ENCODE measurements at regions not wholly inside any gene's neighbourhood (a gene's known extent, or its start where the extent isn't known, plus 50 kb on each side); places are given as distances from the start of the nearest gene placed in this dataset.

- DNase-seq, result no peak
These were observed 140.4 kb upstream of the NPVF start for GRCh38 chr7:25368599-25369201.

- DNase-seq, result no peak
These were observed 141.5 kb upstream of the NPVF start for GRCh38 chr7:25369786-25370185.

- no peak for DNase-seq
These were observed 143.7 kb upstream of the NPVF start for GRCh38 chr7:25371972-25372371.

GRCh38 chr7:25375805-25376600, 147.7 kb upstream of the NPVF start:
- DNase-seq, result no peak

GRCh38 chr7:25379351-25380300, 151.3 kb upstream of the NPVF start:
- no peak for DNase-seq

DNA sequence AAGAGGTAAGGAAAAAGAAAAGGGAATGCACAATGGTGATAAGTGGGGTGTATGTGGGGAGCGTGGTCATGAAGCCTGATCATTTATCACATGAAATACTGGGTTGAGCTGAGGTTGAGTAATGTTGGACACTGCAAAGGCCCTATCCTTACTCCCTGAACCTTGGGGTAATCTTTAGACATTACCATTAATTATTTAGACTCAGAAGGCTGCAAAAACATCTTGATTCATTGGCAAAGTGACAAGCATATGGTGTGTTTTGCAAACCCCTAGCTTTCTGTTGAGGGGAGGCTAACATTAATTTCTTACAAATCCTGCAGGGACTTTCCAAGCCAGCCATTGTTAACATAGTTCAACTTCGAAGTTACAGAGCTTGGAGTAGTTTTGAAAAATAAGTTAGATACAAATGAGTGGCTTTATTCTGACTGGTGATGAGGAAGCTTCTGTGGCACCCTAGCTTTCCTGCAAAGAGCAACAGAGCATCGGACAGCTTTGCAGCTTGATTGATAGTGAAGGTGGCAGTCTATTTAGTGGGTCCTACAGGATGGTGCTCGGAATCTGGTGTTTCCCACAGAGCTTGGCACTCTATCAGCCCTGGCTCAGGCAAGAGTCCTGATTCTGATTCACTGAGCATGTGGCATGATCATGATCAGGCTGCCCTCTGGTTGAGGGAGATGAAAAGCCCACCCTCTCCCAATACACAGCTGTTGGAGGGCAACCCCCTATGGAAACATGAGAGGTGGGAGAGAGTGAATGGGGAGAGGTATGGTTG, 153.7 kb upstream of the NPVF start:
- DNase-seq, result no peak

DNA sequence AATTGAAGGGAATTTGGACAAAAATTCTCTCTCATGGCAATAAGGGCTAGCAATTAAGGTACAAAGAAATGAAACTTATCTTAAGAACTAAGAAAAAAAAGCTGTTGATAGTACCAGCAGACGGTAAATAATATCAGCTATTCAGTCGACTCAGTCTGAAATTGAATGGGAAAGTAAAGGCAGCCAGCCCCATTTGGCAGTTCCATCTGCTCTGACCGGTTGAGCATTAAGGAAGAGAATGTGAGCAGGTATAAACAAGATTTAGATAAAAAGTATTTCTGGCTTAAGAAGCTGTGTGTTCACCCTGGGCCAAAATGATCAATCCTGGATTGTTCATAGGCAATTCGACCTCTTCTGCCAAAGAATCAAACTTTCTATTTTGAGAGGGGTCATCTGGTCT, 154.6 kb upstream of the NPVF start:
- DNase-seq, result no peak

GRCh38 chr7:25383402-25383801, 155.1 kb upstream of the NPVF start:
- no peak for DNase-seq

DNA sequence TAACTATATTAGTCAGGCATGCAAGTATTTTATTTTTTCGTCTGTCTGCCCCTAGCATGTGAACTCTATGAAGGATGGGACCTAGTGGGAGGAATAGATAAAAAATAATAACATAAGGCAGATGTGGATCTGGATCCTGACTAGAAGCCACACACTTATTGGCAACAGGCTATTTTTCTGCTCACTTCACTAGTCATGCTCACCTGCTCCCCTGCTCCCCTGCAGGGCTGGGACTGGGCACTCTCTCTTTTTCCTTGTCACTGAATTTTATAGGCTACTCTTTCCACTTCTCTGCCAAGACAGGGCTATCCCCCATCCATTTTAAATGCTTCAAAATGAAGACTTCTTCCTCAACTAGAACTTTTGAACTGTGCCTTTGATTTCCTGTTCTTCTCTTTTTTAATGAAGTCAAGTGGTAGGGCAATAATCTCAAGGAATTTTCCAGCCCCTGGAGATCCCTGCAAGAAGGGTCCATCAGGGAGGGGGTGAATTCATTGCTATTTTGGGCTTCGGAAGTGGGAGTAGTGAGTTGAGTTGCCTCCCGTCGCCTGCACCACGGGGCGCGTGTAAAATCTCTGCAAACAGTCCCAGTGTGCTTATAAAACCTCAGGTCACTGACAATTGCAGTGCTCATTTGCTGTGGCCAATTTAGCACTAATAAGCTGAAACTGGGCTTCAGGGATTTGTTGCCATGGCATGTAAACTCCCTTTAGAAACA, 156.7 kb upstream of the NPVF start:
- no peak for DNase-seq

- no peak for DNase-seq
These were observed 157.3 kb upstream of the NPVF start for GRCh38 chr7:25385506-25386136.

GRCh38 chr7:25386311-25386744, 158.0 kb upstream of the NPVF start:
- DNase-seq, result no peak

DNA sequence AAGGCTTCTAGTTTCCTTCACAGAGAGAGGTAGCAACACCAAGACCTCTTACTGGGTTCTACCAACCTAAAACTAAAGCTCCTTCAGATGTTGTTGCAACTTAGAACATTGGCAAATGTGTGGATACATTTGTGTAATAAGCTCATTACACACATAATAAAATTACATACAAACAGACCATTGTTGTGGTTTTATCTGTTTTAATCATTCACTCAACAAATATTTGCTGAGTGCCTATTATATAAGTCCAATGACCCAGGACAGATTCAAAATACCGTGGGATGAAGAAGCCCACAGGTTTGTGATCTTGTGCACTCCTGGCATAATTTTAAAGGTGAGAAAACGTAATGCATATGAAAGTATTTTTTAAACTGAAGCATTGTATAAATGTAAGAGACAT, 160.4 kb upstream of the NPVF start:
- no peak for DNase-seq

GRCh38 chr7:25389489-25390106, 161.3 kb upstream of the NPVF start:
- no peak for DNase-seq

DNA sequence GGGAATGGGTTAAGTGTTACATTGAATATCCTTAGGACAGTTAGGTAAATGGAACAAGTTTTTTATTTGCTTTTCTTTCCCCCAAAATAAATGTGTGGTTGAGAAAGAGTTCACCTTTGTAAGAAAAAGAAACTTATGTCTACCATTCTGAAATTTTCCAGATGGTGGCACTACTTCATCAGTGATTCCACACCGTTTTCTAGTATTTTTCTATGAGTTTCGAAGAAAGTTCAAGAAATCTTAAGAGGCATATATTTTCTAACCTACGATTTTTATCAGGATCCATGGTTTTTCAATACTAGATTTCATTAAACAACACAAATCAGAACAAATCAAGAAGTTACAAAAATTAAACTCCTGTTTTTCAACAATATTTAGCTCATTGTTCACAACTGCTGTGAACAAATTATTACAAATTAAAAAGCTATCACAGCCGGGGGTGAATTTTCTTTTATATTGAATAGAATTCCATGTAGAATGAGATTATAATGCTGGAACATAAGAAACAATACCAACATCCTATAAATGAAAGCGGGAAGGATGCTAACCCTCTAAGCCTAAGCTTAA, 163.1 kb upstream of the NPVF start:
- DNase-seq, result no peak

- DNase-seq, result no peak
These were observed 163.8 kb upstream of the NPVF start for GRCh38 chr7:25391961-25392587.

GRCh38 chr7:25392588-25393338, 164.5 kb upstream of the NPVF start:
- DNase-seq, result no peak

- DNase-seq, result no peak
These were observed 167.7 kb upstream of the NPVF start for GRCh38 chr7:25395976-25396375.

GRCh38 chr7:25396668-25397067, 168.4 kb upstream of the NPVF start:
- DNase-seq, result no peak

GRCh38 chr7:25398418-25398817, 170.1 kb upstream of the NPVF start:
- no peak for DNase-seq

Data from CD4-positive, alpha-beta T cell treated with Interleukin-4 for 4 hours (primary cell).